GM19043 (cell line): ENCODE measurements at regions not wholly inside any gene's neighbourhood (a gene's known extent, or its start where the extent isn't known, plus 50 kb on each side); places are given as distances from the start of the nearest gene placed in this dataset.

Source experiments
- ATAC-seq: cut with Tn5 transposase; IDR thresholded peaks from one replicate; pipeline ENCODE4 v1.9.1; 2021; ENCODE audit warnings: low read depth; ENCODE audit not compliant: unreplicated experiment

- ATAC-seq = no peak
Observed at GRCh38 chr12:58349161-58349560, 407.8 kb downstream of the ATP23 start.

- no peak for ATAC-seq
Observed at GRCh38 chr12:58356794-58357193, 415.4 kb downstream of the ATP23 start.

- no peak for ATAC-seq
Observed at GRCh38 chr12:58357511-58357910, 416.1 kb downstream of the ATP23 start.

GRCh38 chr12:58358369-58358768, 417.0 kb downstream of the ATP23 start:
- ATAC-seq = no peak

GRCh38 chr12:58359084-58359483, 417.7 kb downstream of the ATP23 start:
- ATAC-seq = no peak

GRCh38 chr12:58361056-58361455, 419.7 kb downstream of the ATP23 start:
- ATAC-seq = no peak

GRCh38 chr12:58363971-58364370, 422.6 kb downstream of the ATP23 start:
- ATAC-seq = no peak

- ATAC-seq = no peak
Observed at GRCh38 chr12:58364389-58365086, 423.2 kb downstream of the ATP23 start.

GRCh38 chr12:58365087-58365390, 423.7 kb downstream of the ATP23 start:
- ATAC-seq = no peak

GRCh38 chr12:58367041-58367440, 425.7 kb downstream of the ATP23 start:
- ATAC-seq = no peak

- ATAC-seq = no peak
Observed at GRCh38 chr12:58368001-58368400, 426.6 kb downstream of the ATP23 start.

GRCh38 chr12:58369576-58369975, 428.2 kb downstream of the ATP23 start:
- no peak for ATAC-seq

GRCh38 chr12:58372298-58372697, 430.9 kb downstream of the ATP23 start:
- ATAC-seq = peak; percentile 88

- ATAC-seq = no peak
Observed at GRCh38 chr12:58378028-58378427, 436.7 kb downstream of the ATP23 start.

- no peak for ATAC-seq
Observed at GRCh38 chr12:58381546-58381945, 440.2 kb downstream of the ATP23 start.

- ATAC-seq = no peak
Observed at GRCh38 chr12:58384196-58384595, 442.8 kb downstream of the ATP23 start.

GRCh38 chr12:58386136-58386535, 444.8 kb downstream of the ATP23 start:
- no peak for ATAC-seq

GRCh38 chr12:58387199-58387598, 445.8 kb downstream of the ATP23 start:
- no peak for ATAC-seq

GRCh38 chr12:58388261-58388660, 446.9 kb downstream of the ATP23 start:
- no peak for ATAC-seq

GRCh38 chr12:58393152-58393551, 451.8 kb downstream of the ATP23 start:
- no peak for ATAC-seq

- no peak for ATAC-seq
Observed at GRCh38 chr12:58395056-58395455, 453.7 kb downstream of the ATP23 start.

- no peak for ATAC-seq
Observed at GRCh38 chr12:58395470-58395869, 454.1 kb downstream of the ATP23 start.

GRCh38 chr12:58396239-58396638, 454.9 kb downstream of the ATP23 start:
- ATAC-seq = no peak
